Activated T-cell treated with anti-CD3 and anti-CD28 coated beads, Interleukin-2, amount 50 U/mL, for 1 hour (primary cell): ENCODE measurements at regions not wholly inside any gene's neighbourhood (a gene's known extent, or its start where the extent isn't known, plus 50 kb on each side); places are given as distances from the start of the nearest gene placed in this dataset.
"Not testable (repeated sequence)": the region's sequence is repeated elsewhere in the genome, so short reads cannot be mapped to it uniquely, and the experiment has no call there.

Experiments
- DNase-seq: peaks from one replicate; pipeline ENCODE4 v3.0.0-alpha.2; 2020

DNA sequence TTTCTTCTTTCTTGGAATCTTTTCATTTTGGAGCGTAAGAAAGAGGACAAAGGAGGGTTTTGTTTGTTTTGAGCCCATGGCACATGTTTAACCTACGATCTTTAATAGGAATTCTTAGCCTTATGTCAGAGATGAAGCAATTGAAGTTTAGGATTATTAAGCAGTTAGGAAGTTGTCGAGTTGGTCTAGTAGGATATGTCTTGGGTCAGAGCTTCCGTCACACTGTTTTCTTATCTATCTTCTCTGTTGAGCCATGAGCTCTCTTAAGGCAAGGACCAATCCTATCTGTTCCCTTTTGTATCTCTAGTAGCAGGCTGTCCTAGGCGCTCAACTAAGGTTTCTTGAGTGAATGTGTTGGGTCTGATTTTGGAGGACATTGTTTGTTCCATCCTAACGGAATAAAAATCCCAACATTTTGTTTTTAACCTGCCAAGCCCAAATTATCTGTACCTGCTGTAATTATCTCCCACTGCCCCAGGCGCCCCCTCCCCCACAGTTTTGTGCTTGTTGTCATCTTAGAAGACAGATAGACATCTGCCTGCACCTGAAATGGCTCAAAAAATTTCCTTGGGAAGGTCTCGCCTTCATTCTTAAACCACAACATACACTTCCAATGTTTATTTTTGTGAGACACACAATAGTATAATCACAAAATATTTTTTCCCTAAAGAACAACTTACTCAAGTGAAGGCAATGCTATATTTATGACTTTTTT, 95.3 kb upstream of the GADD45A start:
- no peak for DNase-seq

DNA sequence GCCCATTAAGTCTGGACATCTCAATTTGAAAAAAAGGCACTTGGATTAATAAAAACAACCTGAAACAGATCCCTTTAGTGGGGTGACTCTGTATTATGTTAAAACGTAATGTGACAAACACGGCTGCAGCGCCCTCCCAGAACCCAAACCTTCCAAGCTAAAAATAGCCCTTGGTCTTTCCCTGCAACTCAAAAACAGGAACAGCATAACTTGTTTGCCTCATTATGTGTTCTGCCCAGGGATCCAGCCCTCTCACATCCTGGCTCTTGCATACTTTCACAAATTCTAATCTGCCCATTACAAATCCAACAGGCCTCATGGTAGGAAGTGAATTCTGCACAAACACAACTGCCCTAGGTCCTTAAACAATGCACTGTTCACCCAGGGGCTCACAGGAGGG, 94.7 kb upstream of the GADD45A start:
- DNase-seq: no peak

DNA sequence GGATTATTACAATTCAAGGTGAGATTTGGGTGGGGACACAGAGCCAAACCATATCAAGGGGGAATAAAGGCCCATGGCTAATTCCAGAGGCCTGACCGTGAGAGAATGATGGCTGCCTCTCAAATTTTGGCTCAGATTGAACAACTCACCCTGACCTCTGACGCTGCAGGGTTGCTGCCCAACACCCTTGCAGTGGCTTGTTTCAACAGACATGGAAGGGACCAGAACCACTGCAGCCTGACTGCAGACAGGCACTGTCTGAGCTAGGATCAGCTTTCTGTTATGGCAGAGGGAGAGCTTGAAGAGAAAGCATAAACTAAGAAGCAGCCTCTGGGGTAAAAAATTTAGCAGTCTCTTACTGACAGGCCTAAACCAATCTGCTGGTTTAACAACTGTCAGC, 90.2 kb upstream of the GADD45A start:
- DNase-seq: no peak

DNA sequence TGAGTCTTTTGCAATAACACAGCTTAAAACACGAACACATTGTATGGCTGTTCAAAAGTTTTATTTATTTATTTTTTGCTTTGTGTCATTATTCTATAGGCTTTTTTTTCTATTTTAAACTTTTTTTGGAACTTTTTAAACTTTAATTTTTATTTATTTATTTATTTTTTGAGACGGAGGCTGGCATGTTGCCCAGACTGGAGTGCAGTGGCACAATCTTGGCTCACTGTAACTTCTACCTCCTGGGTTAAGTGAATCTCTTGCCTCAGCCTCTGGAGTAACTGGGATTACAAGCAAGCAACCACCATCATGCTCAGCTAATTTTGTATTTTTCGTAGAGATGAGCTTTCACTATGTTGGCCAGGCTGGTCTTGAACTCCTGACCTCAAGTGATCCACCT, 88.3 kb upstream of the GADD45A start:
- no peak for DNase-seq

DNA sequence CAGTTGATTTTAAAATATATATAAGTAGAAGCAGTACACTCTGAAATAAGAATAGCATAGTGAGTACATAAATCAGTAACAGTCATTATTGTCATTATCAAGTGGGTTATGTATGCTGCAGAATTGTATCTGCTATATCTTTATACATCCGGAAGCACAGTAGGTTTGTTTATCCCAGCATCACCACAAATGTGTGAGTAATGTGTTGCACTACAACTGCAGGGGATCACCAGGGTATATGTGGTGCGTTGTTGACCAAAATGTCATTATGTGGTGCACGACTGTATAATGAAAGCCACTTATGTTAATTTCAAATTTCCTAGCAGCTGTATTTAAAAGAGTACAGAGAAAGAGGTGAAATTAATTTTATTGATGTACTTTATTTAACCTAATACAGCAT, 87.7 kb upstream of the GADD45A start:
- DNase-seq: no peak

DNA sequence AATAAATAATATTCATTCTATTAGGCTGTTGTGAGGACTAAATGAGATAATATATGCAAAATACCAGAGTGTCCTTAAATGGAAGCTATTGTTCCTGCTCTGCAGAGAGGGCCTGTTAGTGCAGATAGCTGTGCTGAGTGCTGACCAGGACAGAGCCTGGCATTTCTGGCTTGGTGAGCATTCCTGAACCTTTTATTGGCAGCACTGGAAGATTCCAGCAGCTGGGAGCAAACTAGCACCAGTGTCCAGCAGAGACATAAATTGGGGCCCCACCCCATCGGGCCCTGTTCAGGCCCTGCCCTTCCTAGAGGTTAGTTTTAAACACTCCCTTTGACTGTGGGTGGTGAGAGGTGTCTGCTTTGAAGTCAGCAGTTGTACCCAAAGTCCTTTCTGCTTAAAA, 85.9 kb upstream of the GADD45A start:
- no peak for DNase-seq

DNA sequence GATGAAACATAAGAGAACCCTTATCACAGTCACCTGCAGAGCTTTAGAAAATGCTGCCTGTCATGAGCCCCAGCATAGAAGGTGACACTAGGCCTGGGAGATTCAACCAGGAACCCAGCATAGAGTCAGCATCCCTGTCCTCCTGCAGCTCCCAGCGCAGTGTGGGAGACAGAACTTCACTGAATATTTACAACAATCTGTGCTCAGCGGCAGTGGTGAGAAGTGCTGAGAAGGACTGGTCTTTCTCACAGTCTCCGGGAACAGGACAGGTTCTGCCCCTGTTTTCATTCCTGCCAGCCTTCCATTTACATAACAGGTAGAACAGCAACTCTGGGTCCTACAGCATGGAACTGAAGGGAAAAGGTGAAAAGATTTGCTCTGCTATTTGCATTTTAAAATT, 83.5 kb upstream of the GADD45A start:
- no peak for DNase-seq

DNA sequence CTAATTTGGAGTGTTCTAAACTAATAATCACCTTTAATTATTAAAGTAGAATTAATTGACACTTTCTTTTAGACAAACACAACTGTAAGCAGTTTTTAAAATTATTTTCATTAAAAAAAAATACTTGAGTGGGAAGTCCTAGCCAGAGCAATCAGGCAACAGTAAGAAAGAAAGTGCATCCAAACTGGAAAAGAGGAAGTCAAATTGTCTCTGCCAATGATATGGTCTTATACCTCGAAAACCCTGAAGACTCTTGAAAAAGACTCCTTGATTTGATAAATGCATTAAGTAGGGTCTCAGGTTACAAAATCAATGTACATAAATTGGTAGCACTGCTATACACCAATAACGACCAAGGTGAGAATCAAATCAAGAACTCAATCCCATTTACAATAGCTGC, 83.0 kb upstream of the GADD45A start:
- no peak for DNase-seq

DNA sequence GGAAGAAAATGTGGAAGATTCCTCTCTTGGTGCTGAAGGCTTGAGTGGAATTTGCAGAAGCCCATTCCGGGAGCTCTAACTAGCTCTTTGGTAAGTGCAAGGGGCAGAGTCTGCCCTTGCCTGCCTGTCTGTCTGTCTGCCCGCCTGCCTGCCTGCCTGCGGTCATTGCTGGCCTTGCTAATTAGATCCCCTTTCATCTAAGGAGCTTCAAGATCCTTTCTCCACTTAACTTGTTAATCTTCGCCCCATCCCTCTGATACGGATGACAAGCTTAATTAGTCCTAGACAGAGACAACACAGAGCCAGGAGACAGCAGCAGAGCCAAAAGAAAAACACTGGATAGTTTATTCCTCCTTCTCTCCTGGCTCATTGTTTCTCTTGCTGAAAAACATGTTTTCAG, 80.2 kb upstream of the GADD45A start:
- no peak for DNase-seq

DNA sequence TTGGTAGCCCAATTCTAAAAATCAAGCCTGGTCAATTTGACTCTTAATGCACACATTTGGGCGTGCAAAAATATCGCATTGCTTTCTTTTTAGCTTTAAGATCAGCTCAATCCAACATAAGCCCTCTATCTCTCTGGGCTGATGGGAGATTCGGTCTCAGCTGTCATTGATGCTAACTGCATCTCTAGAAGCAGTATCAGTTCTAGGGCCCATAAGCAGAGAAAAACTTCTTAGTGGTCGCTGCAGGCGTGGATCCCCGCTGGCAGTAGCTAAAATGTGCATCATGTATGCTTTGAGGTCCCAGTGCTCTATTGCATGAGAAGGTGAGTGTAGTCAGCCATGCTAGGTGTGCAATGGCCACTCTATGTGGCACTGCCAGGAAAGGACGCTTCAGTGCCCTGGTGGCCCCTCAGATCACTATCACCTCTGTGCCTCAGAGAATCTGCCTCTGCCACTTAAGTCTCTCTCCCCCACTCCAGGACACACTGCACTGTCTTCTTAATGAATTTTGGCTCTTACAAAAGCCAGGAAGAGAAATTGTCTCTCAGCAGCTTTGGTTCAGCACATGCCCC, 79.7 kb upstream of the GADD45A start:
- DNase-seq: no peak

DNA sequence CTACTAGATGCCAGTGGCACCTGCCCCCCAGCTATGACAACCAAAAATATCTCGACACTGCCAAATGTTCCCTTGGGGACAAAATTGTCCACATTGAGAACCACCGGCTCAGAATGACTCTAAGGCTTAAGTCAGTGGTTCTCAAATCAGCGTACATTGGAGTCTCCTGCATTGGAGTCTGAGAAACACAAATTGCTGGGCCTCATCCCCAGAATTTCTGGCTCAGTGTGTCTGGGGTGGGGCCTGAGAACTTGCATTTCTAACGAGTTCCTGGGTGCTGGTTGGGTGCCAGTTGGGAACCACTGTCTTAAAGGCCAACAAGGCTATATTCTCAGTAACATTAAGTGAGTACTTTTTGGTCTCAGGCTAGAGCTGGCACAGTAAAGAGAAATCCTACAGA, 77.7 kb upstream of the GADD45A start:
- no peak for DNase-seq

DNA sequence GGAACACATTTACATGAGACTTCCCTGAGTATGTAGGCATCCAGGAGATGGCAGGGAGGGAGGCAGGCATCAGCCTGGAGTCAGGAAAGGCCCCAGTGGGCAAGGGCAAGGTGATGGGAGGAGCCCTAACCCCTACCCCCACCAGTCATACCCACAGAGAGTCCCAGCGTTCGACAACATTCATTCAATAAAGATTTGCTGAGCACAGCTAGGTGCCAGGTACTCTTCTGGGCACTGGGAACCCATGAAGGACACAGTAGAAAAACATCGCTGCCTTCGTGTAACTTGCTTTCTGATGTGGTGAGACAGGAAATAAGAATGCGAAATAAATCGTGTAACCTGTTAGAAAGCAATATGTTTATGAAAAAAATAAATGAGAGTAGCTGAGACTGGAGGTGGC, 77.3 kb upstream of the GADD45A start:
- DNase-seq: no peak

DNA sequence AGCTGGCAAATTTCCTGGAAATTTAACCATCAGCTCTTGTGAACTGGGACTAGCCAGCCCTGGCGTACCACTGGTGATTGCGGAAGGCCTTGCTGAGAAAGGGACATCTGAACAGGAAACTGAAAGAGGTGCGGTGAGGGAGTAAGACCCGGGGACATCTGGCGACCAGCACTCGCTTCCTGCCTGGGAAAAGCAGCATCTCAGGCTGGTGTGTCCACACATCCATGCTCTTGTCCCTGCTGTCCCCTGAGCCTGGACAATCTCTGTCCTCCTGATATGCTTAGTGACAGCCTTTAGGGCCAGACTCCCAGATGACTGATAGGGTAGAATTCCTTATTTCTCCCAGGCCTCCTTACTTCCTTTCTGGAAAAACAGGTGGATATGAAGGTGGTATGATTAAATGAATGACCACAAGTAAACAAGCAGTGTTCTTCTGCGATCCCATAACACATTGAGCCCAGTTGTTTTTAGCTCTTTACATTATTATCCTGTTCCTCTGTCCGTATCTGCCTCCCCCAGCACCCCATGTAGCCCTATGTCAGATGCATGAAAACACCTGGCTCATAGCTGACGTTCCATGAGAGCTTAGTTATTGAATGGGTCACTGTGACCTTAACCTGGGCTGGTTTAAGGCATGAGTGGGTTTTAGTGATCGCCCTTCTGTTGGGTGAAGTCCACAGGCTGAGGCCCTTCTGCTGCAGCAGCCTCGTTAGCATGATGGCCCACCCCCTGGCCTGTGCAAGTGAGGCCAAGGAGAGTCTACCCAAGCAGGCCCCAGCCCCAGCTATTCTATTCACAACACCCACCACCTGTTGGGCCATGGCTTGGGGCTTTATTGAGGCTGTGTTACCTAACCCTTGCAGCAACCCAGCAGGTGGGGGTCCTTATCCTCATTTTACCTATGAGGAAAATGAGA, 76.1 kb upstream of the GADD45A start:
- no peak for DNase-seq

DNA sequence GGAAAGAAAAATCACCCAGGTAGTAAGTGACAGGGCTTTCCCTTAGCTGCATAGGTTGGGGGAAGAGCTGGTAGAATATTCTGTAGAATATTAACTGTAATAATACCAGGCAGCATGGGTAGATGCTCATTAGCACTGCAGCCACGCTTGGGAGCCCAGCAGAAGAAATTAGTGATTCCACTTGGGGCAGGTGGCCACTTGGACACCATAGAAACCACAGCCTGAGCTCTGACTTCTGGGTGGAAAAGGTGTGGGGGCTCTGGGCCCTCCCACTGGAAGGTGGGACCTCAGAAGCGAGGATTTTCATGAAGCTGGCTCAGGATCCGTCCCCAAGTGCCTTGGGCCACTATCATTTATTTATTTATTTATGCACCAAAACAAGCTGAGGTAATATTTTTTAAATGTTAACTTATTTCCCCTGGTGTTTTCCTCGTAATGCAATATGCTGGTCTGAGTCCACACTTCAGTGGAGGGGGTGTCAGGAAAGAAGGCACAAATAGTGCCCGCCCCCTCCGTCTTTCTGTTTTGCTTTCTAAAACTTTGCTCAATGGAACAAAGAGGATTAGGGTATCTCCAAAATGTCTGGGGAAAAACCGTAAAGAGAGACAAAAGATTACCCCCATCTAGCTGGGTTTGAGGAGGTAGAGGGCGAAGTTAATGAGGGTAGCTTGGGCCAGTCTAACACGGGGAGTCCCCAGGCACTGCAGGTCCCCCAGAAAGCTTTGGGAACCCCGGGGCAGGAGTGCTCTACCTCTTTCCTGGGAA, 75.2 kb upstream of the GADD45A start:
- DNase-seq: no peak

DNA sequence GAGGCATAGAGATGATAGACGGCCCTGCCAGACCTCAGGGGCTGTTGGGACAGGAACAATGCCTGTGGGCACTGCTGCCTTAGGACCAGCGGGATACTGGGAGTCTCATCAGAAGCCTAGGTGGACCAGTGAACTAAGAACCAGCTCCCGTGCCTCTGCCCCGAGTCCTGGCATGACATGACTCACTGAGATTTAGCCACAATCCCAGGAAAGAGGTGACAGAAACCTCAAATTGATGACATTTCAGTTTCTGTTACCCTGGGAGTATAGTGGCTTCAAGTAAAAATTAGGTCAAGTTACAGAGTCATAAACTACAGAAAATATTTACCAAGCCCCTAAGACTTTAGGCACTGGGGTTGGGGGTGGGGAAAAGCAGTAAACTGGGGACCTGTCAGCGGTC, 74.6 kb upstream of the GADD45A start:
- no peak for DNase-seq

DNA sequence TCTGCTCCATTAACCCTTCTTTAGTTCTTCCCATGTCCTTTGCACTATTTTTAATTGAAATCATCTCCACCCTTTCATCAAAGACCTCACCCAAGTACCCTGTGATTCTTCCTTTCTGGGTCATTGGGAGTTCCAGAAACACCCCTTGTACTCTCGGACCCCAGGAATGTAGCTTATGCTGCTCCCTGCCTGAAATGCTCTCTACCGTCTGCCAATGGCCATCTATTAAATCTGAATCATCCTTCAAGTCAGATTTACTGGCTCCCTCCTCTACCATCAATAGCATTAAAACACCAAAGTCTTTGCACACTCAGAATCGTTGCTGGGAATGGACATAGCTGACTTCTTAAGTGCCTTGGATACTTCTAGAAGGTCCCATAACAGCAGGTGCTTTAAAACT, 73.2 kb upstream of the GADD45A start:
- DNase-seq: no peak

DNA sequence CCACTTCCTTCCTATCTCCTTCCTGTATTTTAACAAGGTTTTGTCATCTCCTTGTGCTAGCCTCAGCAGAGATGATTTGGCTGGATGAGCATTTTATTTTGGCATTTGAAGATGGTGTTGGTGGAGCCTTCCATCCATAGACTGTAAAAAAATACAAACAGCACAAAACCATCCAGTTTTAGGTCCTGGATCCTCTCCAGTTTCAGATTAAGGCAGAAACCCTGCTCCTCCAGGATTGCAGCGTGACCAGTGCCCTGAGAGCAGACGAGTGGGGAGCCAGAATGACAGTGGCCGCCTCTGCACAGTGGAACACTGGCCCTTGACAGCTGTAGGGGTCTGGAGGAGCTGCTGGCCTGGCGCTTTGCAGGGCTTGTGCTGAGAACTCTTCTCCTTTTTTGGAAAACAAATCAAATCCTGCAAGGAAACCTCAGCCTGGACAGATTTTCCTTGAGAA, 72.2 kb upstream of the GADD45A start:
- DNase-seq: no peak

DNA sequence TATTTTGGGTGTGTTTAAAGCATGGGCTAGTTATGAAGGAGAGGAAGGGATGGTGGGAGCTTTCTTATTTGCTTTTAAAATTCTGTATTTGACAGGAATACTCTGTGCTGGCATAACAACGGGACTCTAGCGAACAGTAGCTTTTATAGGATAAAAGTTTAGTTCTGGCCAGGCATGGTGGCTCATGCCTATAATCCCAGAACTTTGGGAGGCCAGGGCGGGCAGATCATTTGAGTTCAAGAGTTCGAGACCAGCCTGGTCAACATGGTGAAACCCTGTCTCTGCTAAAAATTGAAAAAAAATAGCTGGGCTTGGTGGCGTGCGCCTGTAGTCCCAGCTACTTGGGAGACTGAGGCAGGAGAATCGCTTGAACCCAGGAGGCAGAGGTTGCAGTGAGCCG, 71.5 kb upstream of the GADD45A start:
- DNase-seq: not testable (repeated sequence)

DNA sequence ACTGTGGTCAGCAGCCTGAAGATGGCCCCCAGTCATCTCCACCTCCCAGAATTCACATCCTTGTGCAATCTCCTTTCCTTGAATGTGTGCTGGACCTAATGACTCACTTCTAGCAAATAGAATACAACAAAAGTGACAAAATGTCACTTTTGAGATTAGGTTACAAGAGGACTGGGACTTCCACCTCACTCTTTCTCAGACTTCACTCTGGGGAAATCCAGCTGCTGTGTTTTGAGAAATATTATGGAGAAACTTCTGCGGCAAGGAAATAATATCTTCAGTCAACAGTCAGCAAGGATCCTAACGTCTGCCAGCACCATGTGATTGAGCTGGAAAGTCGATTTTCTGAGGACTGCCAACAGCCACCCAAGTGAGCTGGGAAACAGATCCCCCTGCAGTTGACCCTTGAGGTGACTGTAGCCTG, 70.5 kb upstream of the GADD45A start:
- DNase-seq: no peak

DNA sequence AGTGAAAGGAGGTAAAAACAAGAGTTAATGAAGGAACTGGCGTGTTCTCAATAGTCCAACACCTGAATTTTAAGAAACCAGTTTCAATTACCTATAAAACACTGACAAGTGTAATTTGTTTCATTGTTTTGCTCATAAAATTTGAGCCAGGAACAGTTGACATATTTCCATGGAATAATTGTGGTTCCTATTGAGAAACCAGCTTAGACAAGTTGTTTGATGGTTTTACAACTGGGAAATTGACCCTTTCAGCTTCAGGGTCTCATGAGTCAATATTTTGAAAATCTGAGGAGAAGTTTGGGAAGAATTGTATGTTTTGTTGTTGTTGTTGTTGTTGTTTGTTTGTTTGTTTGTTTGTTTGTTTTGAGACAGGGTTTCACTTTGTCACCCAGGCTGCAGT, 69.1 kb upstream of the GADD45A start:
- DNase-seq: no peak

DNA sequence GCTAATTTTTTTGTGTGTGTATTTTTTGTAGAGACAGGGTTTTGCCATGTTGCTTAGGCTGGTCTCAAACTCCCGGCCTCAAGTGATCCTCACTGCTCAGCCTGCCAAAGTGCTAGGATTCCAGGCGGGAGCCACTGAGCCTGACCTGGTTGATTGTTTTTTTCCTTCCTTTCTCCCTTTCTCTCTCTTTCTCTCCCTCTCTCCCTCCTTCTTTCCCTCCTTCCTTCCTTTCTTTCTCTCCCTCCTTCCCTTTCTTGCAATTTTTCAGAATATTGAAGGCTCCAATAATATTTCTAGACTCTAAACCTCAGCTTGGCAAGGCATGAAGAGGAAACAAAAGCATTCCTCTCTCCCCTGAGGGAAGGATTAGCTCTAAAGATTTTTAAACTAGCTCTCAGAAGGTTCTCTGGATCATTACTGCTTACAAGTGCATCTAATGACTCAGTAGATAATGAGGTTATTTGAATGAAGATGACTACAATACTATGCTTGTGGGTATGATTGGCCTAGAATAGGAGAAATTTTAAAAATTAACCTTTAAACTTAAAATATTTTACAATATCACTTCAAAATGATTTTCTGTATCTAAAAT, 68.5 kb upstream of the GADD45A start:
- DNase-seq: no peak

DNA sequence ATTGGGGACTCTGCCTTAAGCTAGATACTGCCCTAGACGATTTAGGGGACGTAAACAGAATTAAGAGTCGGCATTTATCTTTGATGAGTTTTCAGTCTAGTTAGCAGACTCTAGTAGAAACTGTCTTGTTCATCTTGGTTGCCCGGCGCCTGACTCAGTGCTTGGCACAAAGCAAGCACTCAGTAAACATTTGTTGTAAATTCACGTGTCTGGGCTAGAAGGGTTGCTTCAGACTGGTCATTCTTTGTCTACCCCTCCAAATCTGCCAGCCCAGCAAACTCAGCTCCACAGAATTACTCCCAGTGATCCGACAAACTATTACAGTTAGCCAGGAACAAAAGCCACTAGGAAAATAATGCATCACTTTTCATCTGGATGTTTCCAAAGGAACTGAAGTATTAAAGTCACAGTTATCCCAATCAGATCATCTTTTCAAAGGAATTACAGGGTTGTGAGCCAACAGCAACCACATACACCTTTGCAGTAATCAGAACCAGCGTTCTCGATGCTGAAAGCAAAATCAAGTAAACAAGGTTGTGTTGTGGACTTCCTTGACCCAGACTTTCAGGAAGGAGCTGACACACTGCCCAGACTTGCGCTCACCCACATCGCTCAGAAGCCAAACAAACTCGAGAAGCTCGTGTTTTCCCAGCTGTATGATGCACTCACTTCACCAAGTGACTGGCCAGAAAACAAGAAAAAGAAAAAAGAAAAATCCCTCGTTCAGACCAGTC, 66.5 kb upstream of the GADD45A start:
- DNase-seq: no peak
